ENCODE measurements at regions not wholly inside any gene's neighbourhood (a gene's known extent, or its start where the extent isn't known, plus 50 kb on each side); places are given as distances from the start of the nearest gene placed in this dataset.

- TF ChIP-seq CTCF (IDR thresholded peaks at IDR 0.05; ENCODE audit: low read depth, low read length, poor library complexity, severe bottlenecking) (no peak), EZH2phosphoT487 (IDR thresholded peaks at IDR 0.05; ENCODE audit: borderline replicate concordance, low read length) (no peak)
Observed at GRCh38 chr10:33815776-33816175, 481.3 kb upstream of the NRP1 start.
